Prostate gland (tissue), 2 donors: ENCODE measurements at regions not wholly inside any gene's neighbourhood (a gene's known extent, or its start where the extent isn't known, plus 50 kb on each side); places are given as distances from the start of the nearest gene placed in this dataset.

ENCODE experiments used
- DNase-seq: peaks from one replicate; pipeline ENCODE4 v3.0.0-alpha.2; 2019; ENCODE audit warnings: low spot score
- H3K27ac ChIP-seq, 2 donors: fragments of 200-600 bp; sonication (generic); 2 replicates each; pipeline ENCODE4 v1.5.1; 2017 to 2019
- H3K27me3 ChIP-seq: fragments of 200-600 bp; sonication (generic); replicated peaks from 2 replicates; pipeline ENCODE4 v1.5.1; 2019; ENCODE audit not compliant: insufficient read depth
- H3K36me3 ChIP-seq, 2 donors: fragments of 200-600 bp; sonication (generic); 1 replicate in 1 of 2; 2 replicates in 1 of 2; pipeline versions ENCODE4 v1.5.1 to v1.8.1; 2017 to 2019
- H3K4me1 ChIP-seq: fragments of 200-600 bp; sonication (generic); replicated peaks from 2 replicates; pipeline ENCODE4 v1.5.1; 2019
- H3K4me3 ChIP-seq, 2 donors: fragments of 200-600 bp; sonication (generic); 2 replicates each; pipeline ENCODE4 v1.5.1; 2017 to 2019
- H3K9me3 ChIP-seq: fragments of 200-600 bp; sonication (generic); 2 replicates; pipeline ENCODE4 v1.5.1; 2017
- CTCF ChIP-seq, 4 experiments: fragments of 200-600 bp in 2 of 4; fragments of 450-650 bp in 2 of 4; sonication (generic) in 2 of 4; IDR thresholded peaks; 1 replicate in 3 of 4; 2 replicates in 1 of 4; pipeline ENCODE4 v1.5.1; 2016 to 2019; ENCODE audit warnings: antibody characterized with exemption in 4 of 4, mild to moderate bottlenecking in 2 of 4, moderate library complexity in 2 of 4
- POLR2A ChIP-seq: fragments of 450-650 bp; IDR thresholded peaks from one replicate; pipeline ENCODE4 v1.6.1; 2016; ENCODE audit warnings: antibody characterized with exemption, mild to moderate bottlenecking
- POLR2AphosphoS5 ChIP-seq: sonication (generic); formaldehyde crosslinking; IDR thresholded peaks from one replicate; pipeline ENCODE4 v1.6.1; 2017; ENCODE audit warnings: antibody characterized with exemption
- WGBS: methylation state at CpG from one replicate; pipeline ENCODE4 v1.1.5; 2018; 5-methylcytosine and 5-hydroxymethylcytosine counted together
- intact Hi-C: fragments of 100-400 bp; cut with DNase I; formaldehyde crosslinking; loops from one replicate; pipeline ENCODE4 v1.14.2; 2022

GRCh38 chr12:83198291-83199015 lies 511.7 kb downstream of the TMTC2 start:
- intact Hi-C loops = no loop called here
- no peak for DNase-seq
- Histone ChIP-seq H3K4me1 (no peaks in the 10 kb centered on the region), H3K4me3 (no peak overlapping the region), H3K9me3 (no peaks in the 10 kb centered on the region), H3K27ac (no peak overlapping the region), H3K36me3 (no peaks in the 10 kb centered on the region), H3K27me3 (no peaks in the 10 kb centered on the region)
- no peak for TF ChIP-seq POLR2A
- no peak for TF ChIP-seq CTCF (IDR thresholded peaks at IDR 0.05)
- WGBS = 11% methylated on average over 3 of the region's 3 CpGs

GRCh38 chr12:83197483-83197914 lies 510.8 kb downstream of the TMTC2 start:
- TF ChIP-seq POLR2A (no peak), CTCF (IDR thresholded peaks at IDR 0.05) (no peak), POLR2AphosphoS5 (no peak)
- H3K9me3 ChIP-seq = no peaks in the 10 kb centered on the region
- H3K27me3 ChIP-seq = no peaks in the 10 kb centered on the region
- H3K27ac ChIP-seq = no peak overlapping the region
- H3K4me1 ChIP-seq = no peaks in the 10 kb centered on the region
- 45% methylated on average over 4 of the region's 4 CpGs for WGBS
- no peaks in the 10 kb centered on the region for H3K36me3 ChIP-seq
- no peak for DNase-seq
- no peak overlapping the region for H3K4me3 ChIP-seq
- intact Hi-C loops = no loop called here

- Histone ChIP-seq H3K4me3 (no peak overlapping the region), H3K9me3 (no peaks in the 10 kb centered on the region), H3K27me3 (no peaks in the 10 kb centered on the region), H3K27ac (no peak overlapping the region), H3K36me3 (no peaks in the 10 kb centered on the region), H3K4me1 (no peaks in the 10 kb centered on the region)
- no peak for DNase-seq
- no peak for TF ChIP-seq CTCF (IDR thresholded peaks at IDR 0.05)
- TF ChIP-seq POLR2A = no peak
- TF ChIP-seq POLR2AphosphoS5 = no peak
- 90% methylated on average over 3 of the region's 3 CpGs for WGBS
- intact Hi-C loops = no loop called here
Measured at GRCh38 chr12:83196694-83197350, 510.1 kb downstream of the TMTC2 start.

- Histone ChIP-seq H3K27me3 (no peaks in the 10 kb centered on the region), H3K4me1 (no peaks in the 10 kb centered on the region), H3K36me3 (no peaks in the 10 kb centered on the region), H3K4me3 (no peak overlapping the region), H3K9me3 (no peaks in the 10 kb centered on the region), H3K27ac (no peak overlapping the region)
- TF ChIP-seq CTCF (IDR thresholded peaks at IDR 0.05) = no peak
- no peak for TF ChIP-seq POLR2A
- TF ChIP-seq POLR2AphosphoS5 = no peak
- intact Hi-C loops = no loop called here
- WGBS = 90% methylated on average over 8 of the region's 8 CpGs
- no peak for DNase-seq
Measured at GRCh38 chr12:83190631-83191390, 504.1 kb downstream of the TMTC2 start.
